ENCODE measurements at regions not wholly inside any gene's neighbourhood (a gene's known extent, or its start where the extent isn't known, plus 50 kb on each side); places are given as distances from the start of the nearest gene placed in this dataset.

DNA sequence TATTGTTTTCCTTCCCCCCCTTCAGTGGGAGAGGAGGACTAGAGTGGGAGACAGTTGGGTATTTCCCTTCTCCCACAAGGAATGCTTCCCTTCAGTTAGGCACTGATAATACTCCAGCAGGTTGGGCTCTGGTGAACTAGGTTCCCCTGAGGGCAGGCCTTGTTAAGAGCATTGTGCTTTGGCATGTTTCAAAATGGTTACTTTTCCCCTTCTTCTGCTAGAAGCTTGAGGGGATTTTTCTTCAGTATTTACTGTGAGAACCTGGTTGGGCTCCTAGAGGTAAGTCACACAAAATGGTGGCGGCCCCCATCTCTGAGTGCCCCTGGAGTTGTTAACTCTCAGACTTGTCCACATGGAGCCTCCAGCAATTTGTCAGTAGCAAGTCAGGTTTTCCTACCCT is 156.2 kb downstream of the CYB561 start:
- FAIRE-seq: no peak
- H2AFZ ChIP-seq (ENCODE audit: low read depth, low read length): no peak overlapping the region
- H3K27me3 ChIP-seq (ENCODE audit: control insufficient read depth in 2 of 2, insufficient read depth in 2 of 2, low read length in 2 of 2): no peaks in the 10 kb centered on the region
- ATAC-seq: no peak
- intact Hi-C loops (cut with micrococcal nuclease): no loop called here
- in situ Hi-C loops (cut with MboI): no loop called here
- H3K4me3 ChIP-seq: no peak overlapping the region
- no peaks in the 10 kb centered on the region for H3K4me1 ChIP-seq (replicated peaks in 1 of 2; ENCODE audit: control insufficient read depth in 2 of 2, insufficient read depth in 2 of 2, low read length in 2 of 2)
- CTCF ChIA-PET (ENCODE audit: low intra/inter-chr PET ratio): no interaction called here
- no peaks in the 10 kb centered on the region for H3K9me1 ChIP-seq (ENCODE audit: control insufficient read depth, insufficient read depth, low read length)
- H3K27ac ChIP-seq (ENCODE audit: extremely low read depth, low read depth, low read length): no peak overlapping the region
- TF ChIP-seq ZNF584 (CRISPR knock-in tag; IDR thresholded peaks at IDR 0.05; ENCODE audit: low read depth): no peak
- TF ChIP-seq NRF1 (conservative IDR thresholded peaks at IDR 0.05 in 1 of 2, IDR thresholded peaks at IDR 0.05 in 1 of 2): no peak
- no peak for TF ChIP-seq SETDB1 (IDR thresholded peaks at IDR 0.05; ENCODE audit: low read length)
- no peak for TF ChIP-seq KDM1A (IDR thresholded peaks at IDR 0.05)
- TF ChIP-seq ZNF140 (CRISPR knock-in tag; IDR thresholded peaks at IDR 0.05): no peak
- no peak for TF ChIP-seq ZNF146 (CRISPR knock-in tag; IDR thresholded peaks at IDR 0.05; ENCODE audit: unreplicated experiment)
- TF ChIP-seq ZNF232 (CRISPR knock-in tag; IDR thresholded peaks at IDR 0.05): no peak
- TF ChIP-seq FIP1L1 (IDR thresholded peaks at IDR 0.05; ENCODE audit: low read depth, low read length, poor library complexity, severe bottlenecking): no peak
- TF ChIP-seq, protein P1, sequence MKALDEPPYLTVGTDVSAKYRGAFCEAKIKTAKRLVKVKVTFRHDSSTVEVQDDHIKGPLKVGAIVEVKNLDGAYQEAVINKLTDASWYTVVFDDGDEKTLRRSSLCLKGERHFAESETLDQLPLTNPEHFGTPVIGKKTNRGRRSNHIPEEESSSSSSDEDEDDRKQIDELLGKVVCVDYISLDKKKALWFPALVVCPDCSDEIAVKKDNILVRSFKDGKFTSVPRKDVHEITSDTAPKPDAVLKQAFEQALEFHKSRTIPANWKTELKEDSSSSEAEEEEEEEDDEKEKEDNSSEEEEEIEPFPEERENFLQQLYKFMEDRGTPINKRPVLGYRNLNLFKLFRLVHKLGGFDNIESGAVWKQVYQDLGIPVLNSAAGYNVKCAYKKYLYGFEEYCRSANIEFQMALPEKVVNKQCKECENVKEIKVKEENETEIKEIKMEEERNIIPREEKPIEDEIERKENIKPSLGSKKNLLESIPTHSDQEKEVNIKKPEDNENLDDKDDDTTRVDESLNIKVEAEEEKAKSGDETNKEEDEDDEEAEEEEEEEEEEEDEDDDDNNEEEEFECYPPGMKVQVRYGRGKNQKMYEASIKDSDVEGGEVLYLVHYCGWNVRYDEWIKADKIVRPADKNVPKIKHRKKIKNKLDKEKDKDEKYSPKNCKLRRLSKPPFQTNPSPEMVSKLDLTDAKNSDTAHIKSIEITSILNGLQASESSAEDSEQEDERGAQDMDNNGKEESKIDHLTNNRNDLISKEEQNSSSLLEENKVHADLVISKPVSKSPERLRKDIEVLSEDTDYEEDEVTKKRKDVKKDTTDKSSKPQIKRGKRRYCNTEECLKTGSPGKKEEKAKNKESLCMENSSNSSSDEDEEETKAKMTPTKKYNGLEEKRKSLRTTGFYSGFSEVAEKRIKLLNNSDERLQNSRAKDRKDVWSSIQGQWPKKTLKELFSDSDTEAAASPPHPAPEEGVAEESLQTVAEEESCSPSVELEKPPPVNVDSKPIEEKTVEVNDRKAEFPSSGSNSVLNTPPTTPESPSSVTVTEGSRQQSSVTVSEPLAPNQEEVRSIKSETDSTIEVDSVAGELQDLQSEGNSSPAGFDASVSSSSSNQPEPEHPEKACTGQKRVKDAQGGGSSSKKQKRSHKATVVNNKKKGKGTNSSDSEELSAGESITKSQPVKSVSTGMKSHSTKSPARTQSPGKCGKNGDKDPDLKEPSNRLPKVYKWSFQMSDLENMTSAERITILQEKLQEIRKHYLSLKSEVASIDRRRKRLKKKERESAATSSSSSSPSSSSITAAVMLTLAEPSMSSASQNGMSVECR (CRISPR knock-in tag; IDR thresholded peaks at IDR 0.05): no peak
- TF ChIP-seq SREBF2 (CRISPR knock-in tag; IDR thresholded peaks at IDR 0.05): no peak
- no peak for TF ChIP-seq SMARCB1 (IDR thresholded peaks at IDR 0.05; ENCODE audit: insufficient read length, low read depth)
- no peak for TF ChIP-seq STAT5B (CRISPR knock-in tag; IDR thresholded peaks at IDR 0.05)
- TF ChIP-seq, protein P2, sequence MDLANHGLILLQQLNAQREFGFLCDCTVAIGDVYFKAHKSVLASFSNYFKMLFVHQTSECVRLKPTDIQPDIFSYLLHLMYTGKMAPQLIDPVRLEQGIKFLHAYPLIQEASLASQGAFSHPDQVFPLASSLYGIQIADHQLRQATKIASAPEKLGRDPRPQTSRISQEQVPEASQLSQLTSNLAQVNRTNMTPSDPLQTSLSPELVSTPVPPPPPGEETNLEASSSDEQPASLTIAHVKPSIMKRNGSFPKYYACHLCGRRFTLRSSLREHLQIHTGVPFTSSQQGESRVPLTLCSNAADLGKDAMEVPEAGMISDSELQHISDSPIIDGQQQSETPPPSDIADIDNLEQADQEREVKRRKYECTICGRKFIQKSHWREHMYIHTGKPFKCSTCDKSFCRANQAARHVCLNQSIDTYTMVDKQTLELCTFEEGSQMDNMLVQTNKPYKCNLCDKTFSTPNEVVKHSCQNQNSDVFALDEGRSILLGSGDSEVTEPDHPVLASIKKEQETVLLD (IDR thresholded peaks at IDR 0.05): no peak
- no peak for TF ChIP-seq DPF2 (IDR thresholded peaks at IDR 0.05)
- no peak for TF ChIP-seq MYBL2 (IDR thresholded peaks at IDR 0.05; ENCODE audit: low read depth)
- TF ChIP-seq MYBL2 (CRISPR knock-in tag; IDR thresholded peaks at IDR 0.05; ENCODE audit: borderline replicate concordance): no peak
- TF ChIP-seq, protein P3, sequence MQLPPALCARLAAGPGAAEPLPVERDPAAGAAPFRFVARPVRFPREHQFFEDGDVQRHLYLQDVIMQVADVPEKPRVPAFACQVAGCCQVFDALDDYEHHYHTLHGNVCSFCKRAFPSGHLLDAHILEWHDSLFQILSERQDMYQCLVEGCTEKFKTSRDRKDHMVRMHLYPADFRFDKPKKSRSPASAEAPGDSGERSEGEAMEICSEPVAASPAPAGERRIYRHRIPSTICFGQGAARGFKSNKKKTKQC (CRISPR knock-in tag; IDR thresholded peaks at IDR 0.05): no peak
- BruUV-seq (replicated peaks): no TSS peak
- no peak for DNase-seq (ENCODE audit: extremely low read depth in 1 of 4, low spot score in 3 of 4)
- POLR2A ChIA-PET: no interaction called here
- H3K9me3 ChIP-seq (replicated peaks; ENCODE audit: control insufficient read depth, insufficient read depth, low read depth, low read length): no peaks in the 10 kb centered on the region
- H3K79me2 ChIP-seq (ENCODE audit: control insufficient read depth, insufficient read depth, low read length): no peaks in the 10 kb centered on the region
- H3K4me2 ChIP-seq (ENCODE audit: insufficient read depth, low read length): no peak overlapping the region
- no peaks in the 10 kb centered on the region for H3K36me3 ChIP-seq (ENCODE audit: control insufficient read depth, insufficient read depth, low read length)
- H3K9ac ChIP-seq (ENCODE audit: insufficient read depth in 1 of 2, low read depth in 2 of 2, low read length in 2 of 2): no peak overlapping the region
- 50% methylated on average over 1 of the region's 1 CpG for WGBS (ENCODE audit: insufficient coverage, low coverage, missing lambda C conversion rate)
- no peaks in the 10 kb centered on the region for H4K20me1 ChIP-seq (replicated peaks; ENCODE audit: control insufficient read depth, insufficient read depth, low read length)
